Peyer's patch (tissue), 4 donors: ENCODE measurements at regions not wholly inside any gene's neighbourhood (a gene's known extent, or its start where the extent isn't known, plus 50 kb on each side); places are given as distances from the start of the nearest gene placed in this dataset.

Experiments
- DNase-seq, 3 donors: peaks; one replicate each; pipeline ENCODE4 v3.0.0-alpha.2; 2017 to 2019
- H3K27ac ChIP-seq, 4 donors: fragments of 200-600 bp; sonication (generic); one replicate each; pipeline ENCODE4 v1.5.1; 2016 to 2019
- H3K27me3 ChIP-seq, 2 donors: fragments of 200-600 bp; sonication (generic); one replicate each; pipeline ENCODE4 v1.5.1; 2019
- H3K36me3 ChIP-seq, 3 donors: fragments of 200-600 bp; sonication (generic); one replicate each; pipeline ENCODE4 v1.5.1; 2016 to 2019
- H3K4me1 ChIP-seq, 4 donors: fragments of 200-600 bp; sonication (generic); one replicate each; pipeline ENCODE4 v1.5.1; 2016 to 2019
- H3K4me3 ChIP-seq, 4 donors: fragments of 200-600 bp; sonication (generic); 1 replicate in 3 of 4; 2 replicates in 1 of 4; pipeline ENCODE4 v1.5.1; 2016 to 2019; ENCODE audit warnings: mild to moderate bottlenecking in 1 of 4
- H3K9me3 ChIP-seq, 4 donors: fragments of 200-600 bp; sonication (generic); one replicate each; pipeline ENCODE4 v1.5.1; 2016 to 2019; ENCODE audit warnings: mild to moderate bottlenecking in 1 of 4
- POLR2A ChIP-seq, 2 donors: fragments of 450-650 bp; IDR thresholded peaks; one replicate each; pipeline ENCODE4 v1.5.1; 2017; ENCODE audit warnings: antibody characterized with exemption in 2 of 2, mild to moderate bottlenecking in 2 of 2, moderate library complexity in 2 of 2
- small RNA-seq, 2 donors: library from RNA; depleted of rRNA; stranded (forward); fragments of <200 nt; gene quantifications; one replicate each; pipeline ENCODE3, GENCODE V24; 2016
- TF ChIP-seq, protein P1 (sequence below), 6 experiments: fragments of 450-650 bp in 4 of 6; fragments of 200-600 bp in 2 of 6; sonication (generic) in 1 of 6; IDR thresholded peaks; one replicate each; pipeline ENCODE4 v1.5.1; 2017 to 2019; ENCODE audit warnings: antibody characterized with exemption in 6 of 6, mild to moderate bottlenecking in 3 of 6, moderate library complexity in 1 of 6

DNA sequence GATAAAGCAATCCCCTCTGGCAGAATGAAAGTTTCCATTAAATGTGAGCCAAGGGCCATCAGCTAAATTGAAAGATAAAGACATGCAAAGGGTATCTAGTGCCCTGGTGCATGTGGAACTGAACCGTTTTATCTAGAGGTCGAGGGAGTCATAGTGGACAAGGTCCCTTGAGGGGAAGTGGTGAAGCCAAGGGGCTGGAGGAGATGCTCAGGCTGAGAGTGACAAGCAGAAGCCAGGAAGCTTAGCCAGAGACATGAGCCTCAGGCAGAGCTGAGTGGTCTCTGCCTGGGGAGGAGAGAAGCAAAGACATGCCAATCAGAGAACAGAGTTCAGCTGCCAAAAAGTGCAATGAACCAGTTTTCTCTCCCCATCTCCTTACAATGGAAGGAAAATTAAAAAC is 68.1 kb upstream of the SLC10A2 start:
- Histone ChIP-seq H3K36me3 (no peaks in the 10 kb centered on the region), H3K4me3 (no peak overlapping the region), H3K27me3 (no peaks in the 10 kb centered on the region), H3K9me3 (no peaks in the 10 kb centered on the region), H3K27ac (no peak overlapping the region), H3K4me1 (no peaks in the 10 kb centered on the region)
- no peak for TF ChIP-seq POLR2A (IDR thresholded peaks at IDR 0.05)
- TF ChIP-seq, protein P1, sequence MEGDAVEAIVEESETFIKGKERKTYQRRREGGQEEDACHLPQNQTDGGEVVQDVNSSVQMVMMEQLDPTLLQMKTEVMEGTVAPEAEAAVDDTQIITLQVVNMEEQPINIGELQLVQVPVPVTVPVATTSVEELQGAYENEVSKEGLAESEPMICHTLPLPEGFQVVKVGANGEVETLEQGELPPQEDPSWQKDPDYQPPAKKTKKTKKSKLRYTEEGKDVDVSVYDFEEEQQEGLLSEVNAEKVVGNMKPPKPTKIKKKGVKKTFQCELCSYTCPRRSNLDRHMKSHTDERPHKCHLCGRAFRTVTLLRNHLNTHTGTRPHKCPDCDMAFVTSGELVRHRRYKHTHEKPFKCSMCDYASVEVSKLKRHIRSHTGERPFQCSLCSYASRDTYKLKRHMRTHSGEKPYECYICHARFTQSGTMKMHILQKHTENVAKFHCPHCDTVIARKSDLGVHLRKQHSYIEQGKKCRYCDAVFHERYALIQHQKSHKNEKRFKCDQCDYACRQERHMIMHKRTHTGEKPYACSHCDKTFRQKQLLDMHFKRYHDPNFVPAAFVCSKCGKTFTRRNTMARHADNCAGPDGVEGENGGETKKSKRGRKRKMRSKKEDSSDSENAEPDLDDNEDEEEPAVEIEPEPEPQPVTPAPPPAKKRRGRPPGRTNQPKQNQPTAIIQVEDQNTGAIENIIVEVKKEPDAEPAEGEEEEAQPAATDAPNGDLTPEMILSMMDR (IDR thresholded peaks at IDR 0.05), result no peak
- no peak for DNase-seq

DNA sequence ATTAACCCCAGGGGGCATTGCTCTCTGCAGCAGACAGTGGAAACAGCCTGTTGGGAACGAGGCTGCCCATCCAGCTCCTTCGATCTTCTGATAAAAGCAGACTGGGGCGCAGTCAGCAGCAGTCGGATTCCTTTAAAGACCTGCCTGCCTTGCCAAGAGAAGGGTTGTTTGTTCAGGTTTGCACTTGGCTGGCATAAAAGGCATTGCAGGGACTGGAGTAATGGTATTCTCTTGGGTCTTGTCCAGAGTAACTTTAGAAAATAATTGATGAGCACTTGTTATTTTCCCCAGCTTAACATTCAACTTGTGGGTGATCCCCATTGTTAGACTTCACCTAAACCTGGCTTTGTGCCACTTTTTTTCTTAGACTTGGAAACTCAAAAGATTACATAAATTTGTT is 67.3 kb upstream of the SLC10A2 start:
- Histone ChIP-seq H3K27ac (no peak overlapping the region), H3K36me3 (no peaks in the 10 kb centered on the region), H3K4me3 (no peak overlapping the region), H3K9me3 (no peaks in the 10 kb centered on the region), H3K27me3 (no peaks in the 10 kb centered on the region), H3K4me1 (no peaks in the 10 kb centered on the region)
- TF ChIP-seq POLR2A (IDR thresholded peaks at IDR 0.05), result no peak
- TF ChIP-seq, protein P1 (IDR thresholded peaks at IDR 0.05), result no peak
- DNase-seq, result no peak

DNA sequence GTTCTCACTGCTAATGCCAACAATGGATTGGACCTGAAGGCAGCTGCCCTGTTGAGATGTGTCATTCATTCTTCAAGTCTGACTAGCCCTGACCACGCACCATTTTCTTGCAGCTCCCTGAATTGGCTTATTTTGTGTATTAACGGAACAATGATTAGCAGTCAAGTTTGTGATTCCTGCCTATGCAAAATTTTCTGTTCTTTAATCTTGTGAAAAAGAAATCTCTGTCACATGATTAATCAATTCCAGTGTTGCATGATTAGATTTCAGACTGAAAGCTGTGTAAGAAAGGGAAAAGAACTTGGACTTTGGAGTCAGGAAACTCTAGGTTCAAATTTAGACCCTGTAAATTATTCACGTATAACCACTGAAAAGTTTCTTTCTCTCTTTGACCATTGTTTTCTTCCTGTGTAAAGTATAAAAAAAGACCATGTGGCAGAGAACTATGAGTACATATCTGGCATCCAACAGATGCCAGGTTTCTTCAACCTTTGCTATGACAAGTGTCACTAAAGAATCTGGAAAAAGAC is 64.5 kb upstream of the SLC10A2 start:
- Histone ChIP-seq H3K4me3 (no peak overlapping the region), H3K36me3 (no peaks in the 10 kb centered on the region), H3K27me3 (no peaks in the 10 kb centered on the region), H3K27ac (peak overlapping the region in 1 of 4 donors; percentile 48), H3K9me3 (no peaks in the 10 kb centered on the region), H3K4me1 (no peaks in the 10 kb centered on the region)
- no peak for TF ChIP-seq POLR2A (IDR thresholded peaks at IDR 0.05)
- TF ChIP-seq, protein P1 (IDR thresholded peaks at IDR 0.05), result no peak
- DNase-seq, result no peak

DNA sequence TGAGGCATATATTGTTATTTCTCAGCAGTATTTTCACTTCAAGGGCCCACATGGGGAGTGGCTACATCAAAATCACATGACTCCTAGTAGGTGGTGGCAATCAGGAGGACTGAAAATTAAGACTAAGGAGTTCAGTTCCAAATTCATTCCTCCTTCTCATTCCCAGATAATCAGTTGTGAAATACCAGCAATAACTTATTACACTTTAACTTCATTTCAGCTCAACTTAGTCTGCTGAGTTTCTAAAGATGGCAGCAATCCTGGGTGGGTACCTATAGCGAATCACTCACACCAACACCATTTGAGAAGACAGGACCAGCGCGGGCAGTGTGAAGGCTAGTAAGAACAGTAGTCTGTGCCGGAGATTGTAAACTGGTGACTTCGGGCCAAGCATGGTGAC is 63.9 kb upstream of the SLC10A2 start:
- peak overlapping the region in 1 of 4 donors; percentile 48 for H3K27ac ChIP-seq
- TF ChIP-seq POLR2A (IDR thresholded peaks at IDR 0.05), result no peak
- TF ChIP-seq, protein P1 (IDR thresholded peaks at IDR 0.05), result no peak
- H3K4me3 ChIP-seq, result no peak overlapping the region
- no peaks in the 10 kb centered on the region for H3K9me3 ChIP-seq
- DNase-seq, result no peak
- H3K27me3 ChIP-seq, result no peaks in the 10 kb centered on the region
- H3K36me3 ChIP-seq, result no peaks in the 10 kb centered on the region
- no peaks in the 10 kb centered on the region for H3K4me1 ChIP-seq

Small RNAs in the stretch of these regions (small RNA-seq; reads per million reads assigned to genes)
- gene RF00402 (0 reads per million in 2 donors), gene RF02090 (0 reads per million in 2 donors), gene RF02091 (0 reads per million in 2 donors), gene RNA5SP38 (0 reads per million in 2 donors)
